Natural killer cell treated with Interleukin-12 subunit alpha and Interleukin-12 subunit beta and Interleukin-15 and Interleukin-18, amount 100 ng/mL, for 72 hours (primary cell): ENCODE measurements at regions not wholly inside any gene's neighbourhood (a gene's known extent, or its start where the extent isn't known, plus 50 kb on each side); places are given as distances from the start of the nearest gene placed in this dataset.
"Not testable (repeated sequence)": the region's sequence is repeated elsewhere in the genome, so short reads cannot be mapped to it uniquely, and the experiment has no call there.

Source experiments
- ATAC-seq, 2 donors: fragments of 150-1000 bp; cut with Tn5 transposase in 1 of 2; sonication (Bioruptor Pico), chemical (Tn5 transposase) in 1 of 2; 2 replicates each; pipeline ENCODE4 v1.10.0; 2021
- DNase-seq: peaks from one replicate; pipeline ENCODE4 v3.0.0; 2022; ENCODE audit warnings: low spot score
- H3K27ac Mint-ChIP-seq, 2 donors: 1 replicate in 1 of 2; 2 replicates in 1 of 2; pipeline ENCODE4 v1.8.0; 2022; ENCODE audit warnings: mixed read lengths in 2 of 2, mild to moderate bottlenecking in 1 of 2, moderate library complexity in 1 of 2
- H3K27me3 Mint-ChIP-seq, 2 donors: 1 replicate in 1 of 2; 2 replicates in 1 of 2; pipeline ENCODE4 v1.8.0; 2022; ENCODE audit warnings: mixed read lengths in 2 of 2
- H3K36me3 Mint-ChIP-seq: one replicate; pipeline ENCODE4 v1.8.0; 2022; ENCODE audit warnings: mixed read lengths
- H3K4me1 Mint-ChIP-seq, 2 donors: 1 replicate in 1 of 2; 2 replicates in 1 of 2; pipeline ENCODE4 v1.8.0; 2022; ENCODE audit warnings: low read depth in 2 of 2, mixed read lengths in 2 of 2, mild to moderate bottlenecking in 1 of 2
- H3K4me3 Mint-ChIP-seq: one replicate; pipeline ENCODE4 v1.8.0; 2022; ENCODE audit warnings: mixed read lengths
- H3K9me3 Mint-ChIP-seq: 2 replicates; pipeline ENCODE4 v1.8.0; 2022; ENCODE audit warnings: mixed read lengths

GRCh38 chr1:187072262-187073034 is 243.7 kb downstream of the PLA2G4A start:
- not testable (repeated sequence) for H3K27me3 Mint-ChIP-seq, H3K9me3 Mint-ChIP-seq, H3K4me1 Mint-ChIP-seq, DNase-seq, H3K36me3 Mint-ChIP-seq
- Mint-ChIP-seq H3K27ac (peak overlapping the region; percentile 84 to 96), H3K4me3 (peak overlapping the region; percentile 96)
- peak; percentile 61 to 75 for ATAC-seq

- Mint-ChIP-seq H3K27ac (peak overlapping the region; percentile 84 to 96), H3K4me1 (peaks cover 8 to 13% of the 10 kb centered on the region in 2 donors), H3K4me3 (peak overlapping the region; percentile 96)
- ATAC-seq = peak in 1 of 2 donors; percentile 36
- H3K9me3 Mint-ChIP-seq, DNase-seq, H3K27me3 Mint-ChIP-seq, H3K36me3 Mint-ChIP-seq: not testable (repeated sequence)
These were observed 244.3 kb downstream of the PLA2G4A start for GRCh38 chr1:187073035-187073560.

- ATAC-seq, H3K36me3 Mint-ChIP-seq, H3K27me3 Mint-ChIP-seq, H3K9me3 Mint-ChIP-seq, DNase-seq: not testable (repeated sequence)
- H3K4me3 Mint-ChIP-seq = peak overlapping the region; percentile 96
- H3K27ac Mint-ChIP-seq = peak overlapping the region in 1 of 2 donors; percentile 96
- H3K4me1 Mint-ChIP-seq = peaks cover 8 to 14% of the 10 kb centered on the region in 2 donors
These were observed 245.0 kb downstream of the PLA2G4A start for GRCh38 chr1:187073634-187074245.

GRCh38 chr1:187074445-187075048 is 245.8 kb downstream of the PLA2G4A start:
- no peak overlapping the region for H3K27ac Mint-ChIP-seq
- H3K27me3 Mint-ChIP-seq = no peaks in the 10 kb centered on the region
- DNase-seq (no peak), ATAC-seq (no peak)
- H3K4me1 Mint-ChIP-seq = peaks cover 8 to 14% of the 10 kb centered on the region in 2 donors
- H3K9me3 Mint-ChIP-seq = peaks cover 9% of the 10 kb centered on the region
- H3K4me3 Mint-ChIP-seq = no peak overlapping the region
- peaks cover 7% of the 10 kb centered on the region for H3K36me3 Mint-ChIP-seq

GRCh38 chr1:187076922-187077321 is 248.2 kb downstream of the PLA2G4A start:
- ATAC-seq (no peak), DNase-seq (no peak)
- Mint-ChIP-seq H3K4me1 (peaks cover 8 to 14% of the 10 kb centered on the region in 2 donors), H3K36me3 (peaks cover 7% of the 10 kb centered on the region), H3K4me3 (no peak overlapping the region), H3K27ac (no peak overlapping the region), H3K27me3 (no peaks in the 10 kb centered on the region), H3K9me3 (peaks cover 12% of the 10 kb centered on the region)

GRCh38 chr1:187078321-187078720 is 249.6 kb downstream of the PLA2G4A start:
- no peak for DNase-seq
- H3K4me1 Mint-ChIP-seq = peaks cover 1 to 9% of the 10 kb centered on the region in 2 donors

GRCh38 chr1:187078916-187079315 is 250.2 kb downstream of the PLA2G4A start:
- H3K9me3 Mint-ChIP-seq = peaks cover 8% of the 10 kb centered on the region

More at GRCh38 chr1:187078321-187078720, 249.6 kb downstream of the PLA2G4A start:
- peaks cover 8% of the 10 kb centered on the region for H3K9me3 Mint-ChIP-seq
- H3K36me3 Mint-ChIP-seq = peaks cover 1% of the 10 kb centered on the region
- H3K4me3 Mint-ChIP-seq = no peak overlapping the region
- H3K27ac Mint-ChIP-seq = no peak overlapping the region
- no peak for ATAC-seq
- no peaks in the 10 kb centered on the region for H3K27me3 Mint-ChIP-seq

GRCh38 chr1:187079330-187079729 is 250.6 kb downstream of the PLA2G4A start:
- Mint-ChIP-seq H3K9me3 (peaks cover 7% of the 10 kb centered on the region), H3K27ac (no peak overlapping the region), H3K36me3 (no peaks in the 10 kb centered on the region), H3K4me1 (peaks cover 0 to 7% of the 10 kb centered on the region in 2 donors), H3K27me3 (no peaks in the 10 kb centered on the region), H3K4me3 (no peak overlapping the region)
- no peak for DNase-seq
- no peak for ATAC-seq

More at GRCh38 chr1:187078916-187079315, 250.2 kb downstream of the PLA2G4A start:
- peaks cover 0 to 7% of the 10 kb centered on the region in 2 donors for H3K4me1 Mint-ChIP-seq
- DNase-seq (no peak), ATAC-seq (no peak)
- H3K4me3 Mint-ChIP-seq = no peak overlapping the region
- H3K36me3 Mint-ChIP-seq = no peaks in the 10 kb centered on the region
- H3K27ac Mint-ChIP-seq = no peak overlapping the region
- no peaks in the 10 kb centered on the region for H3K27me3 Mint-ChIP-seq

GRCh38 chr1:187091666-187092065 is 262.9 kb downstream of the PLA2G4A start:
- peaks cover 11% of the 10 kb centered on the region for H3K9me3 Mint-ChIP-seq
- DNase-seq = no peak
- no peaks in the 10 kb centered on the region for H3K27me3 Mint-ChIP-seq
- no peak for ATAC-seq
- peaks cover 12% of the 10 kb centered on the region for H3K36me3 Mint-ChIP-seq
- no peak overlapping the region for H3K27ac Mint-ChIP-seq
- peaks cover 4 to 13% of the 10 kb centered on the region in 2 donors for H3K4me1 Mint-ChIP-seq
- peak overlapping the region; percentile 6 for H3K4me3 Mint-ChIP-seq

- H3K27ac Mint-ChIP-seq = no peak overlapping the region
- H3K4me3 Mint-ChIP-seq = peak overlapping the region; percentile 6
- DNase-seq = no peak
- H3K36me3 Mint-ChIP-seq = peaks cover 12% of the 10 kb centered on the region
- no peak for ATAC-seq
- peaks cover 11% of the 10 kb centered on the region for H3K9me3 Mint-ChIP-seq
- H3K4me1 Mint-ChIP-seq = peaks cover 4 to 13% of the 10 kb centered on the region in 2 donors
- no peaks in the 10 kb centered on the region for H3K27me3 Mint-ChIP-seq
These were observed 263.4 kb downstream of the PLA2G4A start for GRCh38 chr1:187092104-187092503.

GRCh38 chr1:187096689-187097088 is 267.9 kb downstream of the PLA2G4A start:
- H3K9me3 Mint-ChIP-seq = peaks cover 13% of the 10 kb centered on the region
- ATAC-seq = no peak
- no peaks in the 10 kb centered on the region for H3K27me3 Mint-ChIP-seq
- no peak for DNase-seq
- no peak overlapping the region for H3K27ac Mint-ChIP-seq
- H3K36me3 Mint-ChIP-seq = peaks cover 6% of the 10 kb centered on the region
- H3K4me1 Mint-ChIP-seq = peaks cover 7 to 8% of the 10 kb centered on the region in 2 donors
- H3K4me3 Mint-ChIP-seq = no peak overlapping the region

GRCh38 chr1:187110351-187110750 is 281.6 kb downstream of the PLA2G4A start:
- Mint-ChIP-seq H3K27me3 (no peaks in the 10 kb centered on the region), H3K9me3 (peaks cover 12% of the 10 kb centered on the region), H3K4me3 (no peak overlapping the region), H3K4me1 (no peaks in the 10 kb centered on the region), H3K36me3 (no peaks in the 10 kb centered on the region), H3K27ac (no peak overlapping the region)
- ATAC-seq (no peak), DNase-seq (no peak)

GRCh38 chr1:187114792-187115191 is 286.0 kb downstream of the PLA2G4A start:
- Mint-ChIP-seq H3K27me3 (no peaks in the 10 kb centered on the region), H3K9me3 (peaks cover 12% of the 10 kb centered on the region), H3K4me1 (no peaks in the 10 kb centered on the region), H3K4me3 (no peak overlapping the region), H3K27ac (no peak overlapping the region), H3K36me3 (no peaks in the 10 kb centered on the region)
- ATAC-seq (no peak), DNase-seq (no peak)

GRCh38 chr1:187121661-187122060 is 292.9 kb downstream of the PLA2G4A start:
- no peak for ATAC-seq
- Mint-ChIP-seq H3K4me3 (no peak overlapping the region), H3K27me3 (no peaks in the 10 kb centered on the region), H3K27ac (no peak overlapping the region), H3K36me3 (no peaks in the 10 kb centered on the region), H3K4me1 (no peaks in the 10 kb centered on the region), H3K9me3 (peaks cover 11% of the 10 kb centered on the region)
- no peak for DNase-seq
